HepG2 (cell line): ENCODE measurements at regions not wholly inside any gene's neighbourhood (a gene's known extent, or its start where the extent isn't known, plus 50 kb on each side); places are given as distances from the start of the nearest gene placed in this dataset.

ENCODE experiments used
- ATF2 ChIP-seq: sonication (generic); formaldehyde crosslinking; IDR thresholded peaks from 2 replicates; pipeline ENCODE4 v1.4.0; 2020; ENCODE audit warnings: missing genetic modification reagents
- CREBL2 ChIP-seq: sonication (generic); formaldehyde crosslinking; IDR thresholded peaks from 2 replicates; pipeline ENCODE4 v1.8.1; 2023; ENCODE audit warnings: missing genetic modification reagents, mild to moderate bottlenecking, borderline replicate concordance
- CTCF ChIP-seq: sonication (generic); formaldehyde crosslinking; IDR thresholded peaks from 2 replicates; pipeline ENCODE4 v1.5.0; 2020; ENCODE audit warnings: mild to moderate bottlenecking, missing genetic modification reagents, moderate library complexity
- HNF4G ChIP-seq, 2 experiments: sonication (generic) in 1 of 2; formaldehyde crosslinking in 1 of 2; IDR thresholded peaks; 2 replicates each; pipeline versions ENCODE4 v1.4.0 to v1.6.1; 2011 to 2020; ENCODE audit warnings: borderline replicate concordance in 2 of 2, low read depth in 2 of 2, mild to moderate bottlenecking in 2 of 2, low read length in 1 of 2, missing genetic modification reagents in 1 of 2, moderate library complexity in 1 of 2
- MYNN ChIP-seq: sonication (generic); formaldehyde crosslinking; IDR thresholded peaks from 2 replicates; pipeline ENCODE4 v1.4.0; 2020; ENCODE audit warnings: mild to moderate bottlenecking, low read depth, missing genetic modification reagents
- RBFOX2 ChIP-seq: fragments of 200-400 bp; formaldehyde crosslinking; IDR thresholded peaks from 2 replicates; pipeline ENCODE4 v1.6.1; 2017; ENCODE audit warnings: low read depth, mild to moderate bottlenecking, low read length
- REXO4 ChIP-seq: sonication (generic); formaldehyde crosslinking; IDR thresholded peaks from 2 replicates; pipeline ENCODE4 v1.8.0; 2022; ENCODE audit warnings: missing genetic modification reagents, mild to moderate bottlenecking, borderline replicate concordance
- SMAD1 ChIP-seq: sonication (generic); formaldehyde crosslinking; IDR thresholded peaks from 2 replicates; pipeline ENCODE4 v1.4.0; 2020; ENCODE audit warnings: missing genetic modification reagents, low read depth, mild to moderate bottlenecking, borderline replicate concordance
- SMYD3 ChIP-seq: sonication (generic); formaldehyde crosslinking; IDR thresholded peaks from 2 replicates; pipeline ENCODE4 v1.8.1; 2023; ENCODE audit warnings: mild to moderate bottlenecking, missing genetic modification reagents
- TGIF2 ChIP-seq: IDR thresholded peaks from 2 replicates; pipeline ENCODE4 v1.6.1; 2016; ENCODE audit warnings: control low read depth, missing compliant biosample characterization
- ZBTB14 ChIP-seq: sonication (generic); formaldehyde crosslinking; IDR thresholded peaks from 2 replicates; pipeline ENCODE4 v1.4.0; 2020; ENCODE audit warnings: missing genetic modification reagents
- ZC3H13 ChIP-seq: sonication (generic); formaldehyde crosslinking; IDR thresholded peaks from 2 replicates; pipeline ENCODE4 v1.8.1; 2023; ENCODE audit warnings: mild to moderate bottlenecking, missing genetic modification reagents, moderate library complexity
- ZNF20 ChIP-seq: sonication (generic); formaldehyde crosslinking; IDR thresholded peaks from 2 replicates; pipeline ENCODE4 v1.4.0; 2020; ENCODE audit warnings: mild to moderate bottlenecking, moderate library complexity, missing genetic modification reagents
- ZNF468 ChIP-seq: sonication (generic); formaldehyde crosslinking; IDR thresholded peaks from 2 replicates; pipeline ENCODE4 v1.8.0; 2022; ENCODE audit warnings: mild to moderate bottlenecking, moderate library complexity, missing genetic modification reagents
- ZNF510 ChIP-seq: sonication (generic); formaldehyde crosslinking; IDR thresholded peaks from 2 replicates; pipeline ENCODE4 v1.4.0; 2020; ENCODE audit warnings: low read depth, mild to moderate bottlenecking, missing genetic modification reagents
- ZNF512B ChIP-seq: sonication (generic); formaldehyde crosslinking; IDR thresholded peaks from 2 replicates; pipeline ENCODE4 v1.5.1; 2020; ENCODE audit warnings: missing genetic modification reagents, mild to moderate bottlenecking, borderline replicate concordance
- ZNF562 ChIP-seq: sonication (generic); formaldehyde crosslinking; IDR thresholded peaks from 2 replicates; pipeline ENCODE4 v1.8.0; 2022; ENCODE audit warnings: missing genetic modification reagents, borderline replicate concordance
- ZNF577 ChIP-seq: sonication (generic); formaldehyde crosslinking; IDR thresholded peaks from 2 replicates; pipeline ENCODE4 v1.4.0; 2020; ENCODE audit warnings: mild to moderate bottlenecking, low read depth, missing genetic modification reagents, borderline replicate concordance
- ZNF775 ChIP-seq: sonication (generic); formaldehyde crosslinking; IDR thresholded peaks from 2 replicates; pipeline ENCODE4 v1.4.0; 2020; ENCODE audit warnings: missing genetic modification reagents, mild to moderate bottlenecking, moderate library complexity, borderline replicate concordance
- ZSCAN30 ChIP-seq: sonication (generic); formaldehyde crosslinking; IDR thresholded peaks from 2 replicates; pipeline ENCODE4 v1.5.0; 2020; ENCODE audit warnings: mild to moderate bottlenecking, missing genetic modification reagents
- ZSCAN31 ChIP-seq: sonication (generic); formaldehyde crosslinking; IDR thresholded peaks from 2 replicates; pipeline ENCODE4 v1.5.0; 2020; ENCODE audit warnings: low read depth, mild to moderate bottlenecking, missing genetic modification reagents

- TF ChIP-seq ZNF20 (CRISPR knock-in tag) = no peak
- TF ChIP-seq RBFOX2 = peak; percentile 61
- TF ChIP-seq ATF2 (CRISPR knock-in tag) = peak; percentile 85
- TF ChIP-seq ZNF468 (CRISPR knock-in tag) = no peak
- TF ChIP-seq ZNF562 (CRISPR knock-in tag) = no peak; the same call in 1 of the 2 replicates
- TF ChIP-seq ZSCAN31 (CRISPR knock-in tag) = no peak
- 0 out of 2 replicates have a peak, but pooled peaks have one; percentile 72 for TF ChIP-seq ZNF512B (CRISPR knock-in tag)
- TF ChIP-seq TGIF2 (CRISPR knock-in tag) = peak; percentile 98
- no peak for TF ChIP-seq ZSCAN30
- no peak; the same call in 1 of the 2 replicates for TF ChIP-seq SMYD3 (CRISPR knock-in tag)
- peak; percentile 83 for TF ChIP-seq ZC3H13
- TF ChIP-seq ZBTB14 (CRISPR knock-in tag) = no peak
- no peak for TF ChIP-seq ZNF577
- no peak for TF ChIP-seq REXO4
- TF ChIP-seq HNF4G (IDR thresholded peaks at IDR 0.05; ENCODE audit: borderline replicate concordance, low read depth, low read length) = peak; percentile 93
- TF ChIP-seq HNF4G (CRISPR knock-in tag; IDR thresholded peaks at IDR 0.05; ENCODE audit: borderline replicate concordance, low read depth) = peak; percentile 73
- no peak for TF ChIP-seq SMAD1
- TF ChIP-seq CREBL2 (CRISPR knock-in tag) = no peak
- TF ChIP-seq ZNF775 (CRISPR knock-in tag) = no peak
- 0 out of 2 replicates have a peak, but pooled peaks have one; percentile 56 for TF ChIP-seq MYNN (CRISPR knock-in tag)
- no peak for TF ChIP-seq CTCF (CRISPR knock-in tag)
- no peak; the same call in 1 of the 2 replicates for TF ChIP-seq ZNF510 (CRISPR knock-in tag)
Measured at GRCh38 chr17:72399608-72400487, 279.0 kb downstream of the SOX9 start (continued).
